H9 (cell line): ENCODE measurements at regions not wholly inside any gene's neighbourhood (a gene's known extent, or its start where the extent isn't known, plus 50 kb on each side); places are given as distances from the start of the nearest gene placed in this dataset.

ENCODE experiments used
- DNase-seq: peaks from one replicate; pipeline ENCODE4 v3.0.0-alpha.2; 2017
- H2AFZ ChIP-seq: one replicate; pipeline ENCODE4 v1.6.1; 2013; ENCODE audit warnings: mild to moderate bottlenecking, low read length, control low read depth, moderate library complexity
- H2AK5ac ChIP-seq: 2 replicates; pipeline ENCODE4 v1.6.1; 2013; ENCODE audit warnings: low read length, control low read depth, mixed read lengths; ENCODE audit not compliant: insufficient read length
- H2BK120ac ChIP-seq: one replicate; pipeline ENCODE4 v1.6.1; 2013; ENCODE audit warnings: low read depth, mild to moderate bottlenecking, low read length, control low read depth, inconsistent platforms; ENCODE audit not compliant: poor library complexity, severe bottlenecking
- H2BK12ac ChIP-seq: 2 replicates; pipeline ENCODE4 v1.6.1; 2013; ENCODE audit warnings: low read length, control low read depth, mixed read lengths, low read depth; ENCODE audit not compliant: insufficient read length
- H2BK15ac ChIP-seq: 2 replicates; pipeline ENCODE4 v1.6.1; 2013; ENCODE audit warnings: low read depth, low read length, control low read depth
- H2BK20ac ChIP-seq: one replicate; pipeline ENCODE4 v1.6.1; 2013; ENCODE audit warnings: low read depth, mild to moderate bottlenecking, low read length, control low read depth, inconsistent platforms; ENCODE audit not compliant: poor library complexity, severe bottlenecking
- H2BK5ac ChIP-seq: 2 replicates; pipeline ENCODE4 v1.6.1; 2013; ENCODE audit warnings: low read length, control low read depth, mixed read lengths; ENCODE audit not compliant: insufficient read length
- H3K14ac ChIP-seq: 2 replicates; pipeline ENCODE4 v1.6.1; 2013; ENCODE audit warnings: low read length, control low read depth; ENCODE audit not compliant: insufficient read depth
- H3K18ac ChIP-seq: 2 replicates; pipeline ENCODE4 v1.6.1; 2013; ENCODE audit warnings: low read depth, mild to moderate bottlenecking, mixed read lengths, low read length, control low read depth; ENCODE audit not compliant: insufficient read length
- H3K23ac ChIP-seq: 2 replicates; pipeline ENCODE4 v1.6.1; 2013; ENCODE audit warnings: low read length, control low read depth, mixed read lengths, low read depth; ENCODE audit not compliant: insufficient read length
- H3K23me2 ChIP-seq: 2 replicates; pipeline ENCODE4 v1.6.1; 2013; ENCODE audit warnings: low read depth, mild to moderate bottlenecking, mixed read lengths, low read length, control low read depth; ENCODE audit not compliant: insufficient read length, poor library complexity, severe bottlenecking
- H3K27ac ChIP-seq: 2 replicates; pipeline ENCODE4 v1.5.1; 2013; ENCODE audit warnings: low read length, control low read depth, mixed read lengths, low read depth; ENCODE audit not compliant: insufficient read length
- H3K27me3 ChIP-seq: 2 replicates; pipeline ENCODE4 v1.6.1; 2013; ENCODE audit warnings: low read length, control low read depth, inconsistent platforms; ENCODE audit not compliant: insufficient read depth
- H3K4ac ChIP-seq: 2 replicates; pipeline ENCODE4 v1.6.1; 2013; ENCODE audit warnings: low read depth, mild to moderate bottlenecking, control low read depth, inconsistent platforms, low read length, moderate library complexity
- H3K4me1 ChIP-seq: 2 replicates; pipeline ENCODE4 v1.6.1; 2013; ENCODE audit warnings: low read length, control low read depth, inconsistent platforms; ENCODE audit not compliant: insufficient read depth
- H3K4me2 ChIP-seq: 2 replicates; pipeline ENCODE4 v1.6.1; 2013; ENCODE audit warnings: low read length, control low read depth, mixed read lengths; ENCODE audit not compliant: insufficient read length, insufficient read depth
- H3K56ac ChIP-seq: 2 replicates; pipeline ENCODE4 v1.6.1; 2013; ENCODE audit warnings: low read depth, mild to moderate bottlenecking, mixed read lengths, low read length, control low read depth; ENCODE audit not compliant: insufficient read length
- H3K79me1 ChIP-seq: 2 replicates; pipeline ENCODE4 v1.6.1; 2013; ENCODE audit warnings: low read depth, mild to moderate bottlenecking, moderate library complexity, low read length, control low read depth, inconsistent platforms; ENCODE audit not compliant: insufficient read depth, poor library complexity, severe bottlenecking
- H3K79me2 ChIP-seq: 2 replicates; pipeline ENCODE4 v1.6.1; 2013; ENCODE audit warnings: low read length, control low read depth, inconsistent platforms; ENCODE audit not compliant: insufficient read depth
- H3K9ac ChIP-seq: 2 replicates; pipeline ENCODE4 v1.6.1; 2013; ENCODE audit warnings: low read length, control low read depth, mixed read lengths; ENCODE audit not compliant: insufficient read length; ENCODE audit errors: extremely low read depth
- H3K9me3 ChIP-seq: one replicate; pipeline ENCODE4 v1.6.1; 2013; ENCODE audit warnings: low read depth, low read length, inconsistent platforms; ENCODE audit not compliant: control insufficient read depth
- H3T11ph ChIP-seq: one replicate; pipeline ENCODE4 v1.6.1; 2013; ENCODE audit warnings: mild to moderate bottlenecking, low read length, control low read depth, inconsistent platforms
- H4K20me1 ChIP-seq: one replicate; pipeline ENCODE4 v1.6.1; 2013; ENCODE audit not compliant: control insufficient read depth, insufficient read length, insufficient read depth
- H4K5ac ChIP-seq: 2 replicates; pipeline ENCODE4 v1.6.1; 2013; ENCODE audit warnings: low read depth, mild to moderate bottlenecking, mixed read lengths, low read length, control low read depth; ENCODE audit not compliant: insufficient read length
- H4K8ac ChIP-seq: replicated peaks from 2 replicates; pipeline ENCODE4 v1.6.1; 2013; ENCODE audit warnings: low read length, control low read depth, mixed read lengths, low read depth; ENCODE audit not compliant: insufficient read length
- H4K91ac ChIP-seq: 2 replicates; pipeline ENCODE4 v1.6.1; 2013; ENCODE audit warnings: low read depth, mild to moderate bottlenecking, moderate library complexity, mixed read lengths, low read length, control low read depth; ENCODE audit not compliant: insufficient read length
- H3K27ac Mint-ChIP-seq, 3 experiments: 2 replicates in 2 of 3; 3 replicates in 1 of 3; pipeline ENCODE4 v1.8.0; 2020 to 2021; ENCODE audit warnings: mixed read lengths in 3 of 3, mild to moderate bottlenecking in 1 of 3, moderate library complexity in 1 of 3
- H3K27me3 Mint-ChIP-seq: 2 replicates; pipeline ENCODE4 v1.8.0; 2021; ENCODE audit warnings: low read depth, mild to moderate bottlenecking, moderate library complexity, mixed read lengths
- H3K36me3 Mint-ChIP-seq, 3 experiments: 2 replicates in 2 of 3; 3 replicates in 1 of 3; pipeline ENCODE4 v1.8.0; 2020 to 2021; ENCODE audit warnings: low read depth in 3 of 3, mixed read lengths in 3 of 3; ENCODE audit not compliant: insufficient read depth in 1 of 3
- H3K4me1 Mint-ChIP-seq, 2 experiments: 2 replicates each; pipeline ENCODE4 v1.8.0; 2020; ENCODE audit warnings: mixed read lengths in 2 of 2
- H3K4me3 Mint-ChIP-seq, 2 experiments: 2 replicates in 1 of 2; 3 replicates in 1 of 2; pipeline ENCODE4 v1.8.0; 2020 to 2021; ENCODE audit warnings: mild to moderate bottlenecking in 2 of 2, mixed read lengths in 2 of 2, moderate library complexity in 1 of 2
- H3K9me3 Mint-ChIP-seq, 2 experiments: 2 replicates in 1 of 2; 3 replicates in 1 of 2; pipeline ENCODE4 v1.8.0; 2020; ENCODE audit warnings: mild to moderate bottlenecking in 2 of 2, mixed read lengths in 2 of 2, moderate library complexity in 1 of 2
- CTCF ChIP-seq: fragments of 200-600 bp; sonication (generic); conservative IDR thresholded peaks from 3 replicates; pipeline ENCODE4 v1.8.0; 2021; ENCODE audit warnings: antibody characterized with exemption, mild to moderate bottlenecking
- WGBS: extraction: QIAGEN DNeasy Blood & Tissue Kit; methylation state at CpG from one replicate; pipeline ENCODE4 v1.1.7; 2013; ENCODE audit warnings: missing lambda C conversion rate, low lambda C conversion rate, mixed read lengths; ENCODE audit not compliant: insufficient read length; ENCODE audit errors: extremely low coverage; 5-methylcytosine and 5-hydroxymethylcytosine counted together

GRCh38 chr7:156238366-156239133 lies 402.0 kb upstream of the RNF32 start:
- H3K4me1 Mint-ChIP-seq, result no peaks in the 10 kb centered on the region
- H3K27ac Mint-ChIP-seq, result no peak overlapping the region
- Histone ChIP-seq H3K79me1 (no peaks in the 10 kb centered on the region), H2AFZ (no peak overlapping the region), H2AK5ac (no peak overlapping the region), H3T11ph (no peak overlapping the region), H3K9ac (no peak overlapping the region), H2BK5ac (no peak overlapping the region), H3K27me3 (no peaks in the 10 kb centered on the region), H3K4ac (no peak overlapping the region), H2BK15ac (no peak overlapping the region), H3K56ac (no peak overlapping the region), H3K4me1 (no peaks in the 10 kb centered on the region), H3K4me2 (no peak overlapping the region), H4K91ac (no peak overlapping the region), H4K20me1 (no peaks in the 10 kb centered on the region), H3K9me3 (no peaks in the 10 kb centered on the region), H2BK120ac (no peak overlapping the region), H4K5ac (no peak overlapping the region), H3K14ac (no peak overlapping the region), H4K8ac (no peak overlapping the region), H2BK12ac (no peak overlapping the region), H2BK20ac (no peak overlapping the region), H3K23ac (no peak overlapping the region), H3K23me2 (no peaks in the 10 kb centered on the region), H3K18ac (no peak overlapping the region), H3K27ac (no peak overlapping the region), H3K79me2 (no peaks in the 10 kb centered on the region)
- WGBS, result no CpG with 5 or more reads among the region's 19 CpGs
- H3K36me3 Mint-ChIP-seq, result no peaks in the 10 kb centered on the region; a peak in 1 of 7 replicates
- peaks cover 0 to 6% of the 10 kb centered on the region in 2 experiments; a peak in 2 of 5 replicates for H3K9me3 Mint-ChIP-seq
- TF ChIP-seq CTCF, result no peak
- H3K27me3 Mint-ChIP-seq, result peaks cover 2% of the 10 kb centered on the region
- no peak for DNase-seq
- H3K4me3 Mint-ChIP-seq, result no peak overlapping the region
